K562 (cell line): ENCODE measurements at regions not wholly inside any gene's neighbourhood (a gene's known extent, or its start where the extent isn't known, plus 50 kb on each side); places are given as distances from the start of the nearest gene placed in this dataset.

Source experiments
- ATAC-seq: fragments of 200-7000 bp; cut with Tn5 transposase; 3 replicates; pipeline ENCODE4 v1.9.1; 2020; ENCODE audit warnings: moderate library complexity
- BruUV-seq: library from RNA; stranded (reverse); fragments of 400-500 nt; replicated peaks from 2 replicates; lab custom pipeline; 2021; lab: Mats Ljungman, UMichigan
- CTCF ChIA-PET: fragments of 300-600 bp; formaldehyde crosslinking; extraction: SDS; loops from one replicate; lab custom pipeline; 2021; ENCODE audit warnings: low intra/inter-chr PET ratio; lab: Yijun Ruan, JAX
- POLR2A ChIA-PET: fragments of 300-600, 350-650 bp; sonication (Branson Sonifier 250); formaldehyde crosslinking; extraction: SDS; loops from one replicate; lab custom pipeline; 2021; ENCODE audit warnings: antibody characterized with exemption, inconsistent platforms; lab: Yijun Ruan, JAX
- DNase-seq, 4 experiments: peaks; one replicate each; pipeline versions ENCODE4 v3.0.0 to v3.0.0-alpha.2; 2011 to 2018; ENCODE audit warnings: low spot score in 3 of 4, mixed read lengths in 3 of 4; ENCODE audit errors: extremely low read depth in 1 of 4
- FAIRE-seq: peaks from 2 replicates; lab custom pipeline; 2011; peaks lifted over from hg19 to GRCh38; lab: Jason Lieb, UNC
- H2AFZ ChIP-seq: 2 replicates; pipeline ENCODE4 v1.6.0; 2011; ENCODE audit warnings: low read depth, low read length, control low read depth, inconsistent platforms
- H3K27ac ChIP-seq: fragments of 200-600 bp; 3 replicates; pipeline ENCODE4 v1.8.0; 2011; ENCODE audit warnings: low read depth, mild to moderate bottlenecking, control low read depth, inconsistent platforms, low read length, moderate library complexity, mixed read lengths; ENCODE audit errors: extremely low read depth
- H3K27me3 ChIP-seq, 2 experiments: fragments of 300-600 bp in 1 of 2; 2 replicates in 1 of 2; 3 replicates in 1 of 2; pipeline versions ENCODE4 v1.6.0 to v1.8.0; 2011; ENCODE audit warnings: inconsistent platforms in 2 of 2, low read length in 2 of 2, mild to moderate bottlenecking in 1 of 2, mixed read lengths in 1 of 2, moderate library complexity in 1 of 2; ENCODE audit not compliant: control insufficient read depth in 2 of 2, insufficient read depth in 2 of 2
- H3K36me3 ChIP-seq: fragments of 300-600 bp; 3 replicates; pipeline ENCODE4 v1.8.0; 2011; ENCODE audit warnings: mild to moderate bottlenecking, low read length, inconsistent platforms; ENCODE audit not compliant: control insufficient read depth, insufficient read depth
- H3K4me1 ChIP-seq, 2 experiments: fragments of 200-600 bp in 1 of 2; replicated peaks in 1 of 2; 2 replicates in 1 of 2; 3 replicates in 1 of 2; pipeline versions ENCODE4 v1.5.1 to v1.8.0; 2011; ENCODE audit warnings: inconsistent platforms in 2 of 2, low read length in 2 of 2, mild to moderate bottlenecking in 1 of 2, mixed read lengths in 1 of 2, moderate library complexity in 1 of 2; ENCODE audit not compliant: control insufficient read depth in 2 of 2, insufficient read depth in 2 of 2
- H3K4me2 ChIP-seq: 2 replicates; pipeline ENCODE4 v1.6.1; 2011; ENCODE audit warnings: low read length, control low read depth, inconsistent platforms, mixed read lengths; ENCODE audit not compliant: insufficient read depth
- H3K4me3 ChIP-seq: fragments of 200-600 bp; sonication (generic), shearing (Covaris generic); 2 replicates; pipeline ENCODE4 v1.5.1; 2016; ENCODE audit warnings: control low read depth, inconsistent platforms
- H3K79me2 ChIP-seq: fragments of 200-600 bp; 3 replicates; pipeline ENCODE4 v1.8.0; 2011; ENCODE audit warnings: low read length, inconsistent platforms; ENCODE audit not compliant: control insufficient read depth, insufficient read depth
- H3K9ac ChIP-seq, 2 experiments: 2 replicates each; pipeline versions ENCODE4 v1.6.0 to v1.6.1; 2011; ENCODE audit warnings: low read depth in 2 of 2, low read length in 2 of 2, control low read depth in 1 of 2, inconsistent platforms in 1 of 2, mild to moderate bottlenecking in 1 of 2, mixed read lengths in 1 of 2; ENCODE audit not compliant: insufficient read depth in 1 of 2
- H3K9me1 ChIP-seq: one replicate; pipeline ENCODE4 v1.6.0; 2011; ENCODE audit warnings: inconsistent platforms, mild to moderate bottlenecking, low read length, moderate library complexity; ENCODE audit not compliant: control insufficient read depth, insufficient read depth
- H3K9me3 ChIP-seq: replicated peaks from 2 replicates; pipeline ENCODE4 v1.5.1; 2011; ENCODE audit warnings: low read depth, low read length, inconsistent platforms; ENCODE audit not compliant: control insufficient read depth, insufficient read depth
- H4K20me1 ChIP-seq: replicated peaks from 2 replicates; pipeline ENCODE4 v1.6.1; 2011; ENCODE audit warnings: low read length, inconsistent platforms, mixed read lengths; ENCODE audit not compliant: control insufficient read depth, insufficient read depth
- SRSF9 ChIP-seq: fragments of 200-400 bp; formaldehyde crosslinking; IDR thresholded peaks from 2 replicates; pipeline ENCODE4 v1.6.1; 2017; ENCODE audit warnings: low read depth, low read length, borderline replicate concordance
- YBX1 ChIP-seq: fragments of 450-650 bp; IDR thresholded peaks from 2 replicates; pipeline ENCODE4 v1.7.1; 2016; ENCODE audit warnings: mild to moderate bottlenecking
- ZFP36 ChIP-seq: fragments of 150-350 bp; IDR thresholded peaks from 2 replicates; pipeline ENCODE4 v1.6.1; 2018; ENCODE audit warnings: low read length, low read depth; ENCODE audit not compliant: partially characterized antibody
- ZNF766 ChIP-seq: fragments of 200-800 bp; sonication (Bioruptor generic); conservative IDR thresholded peaks from 2 replicates; pipeline ENCODE4 v1.6.1; 2016; ENCODE audit warnings: missing genetic modification characterization, missing compliant biosample characterization
- WGBS: fragments of 100-300 bp; shearing (Covaris generic); methylation state at CpG from one replicate; pipeline ENCODE4 v1.1.6; 2016; ENCODE audit warnings: low coverage, mixed read lengths; ENCODE audit not compliant: insufficient coverage; ENCODE audit errors: missing lambda C conversion rate; 5-methylcytosine and 5-hydroxymethylcytosine counted together
- in situ Hi-C: fragments of 300-500 bp; cut with MboI; formaldehyde crosslinking; loops from 4 replicates; pipeline ENCODE4 v1.15.0; 2018; ENCODE audit warnings: inconsistent platforms, mixed read lengths
- intact Hi-C: fragments of 100-400 bp; cut with micrococcal nuclease; formaldehyde crosslinking; loops from 2 replicates; pipeline ENCODE4 v1.14.2; 2022
- TF ChIP-seq, protein P1 (sequence below): fragments of 200-400 bp; formaldehyde crosslinking; IDR thresholded peaks from 2 replicates; pipeline ENCODE4 v1.6.1; 2017; ENCODE audit warnings: mild to moderate bottlenecking, low read depth, low read length, moderate library complexity
- TF ChIP-seq, protein P2 (sequence below), 2 experiments: fragments of 450-650 bp; IDR thresholded peaks; 2 replicates each; pipeline ENCODE4 v1.6.1; 2016; ENCODE audit warnings: mild to moderate bottlenecking in 2 of 2, borderline replicate concordance in 1 of 2, low read depth in 1 of 2, moderate library complexity in 1 of 2

DNA sequence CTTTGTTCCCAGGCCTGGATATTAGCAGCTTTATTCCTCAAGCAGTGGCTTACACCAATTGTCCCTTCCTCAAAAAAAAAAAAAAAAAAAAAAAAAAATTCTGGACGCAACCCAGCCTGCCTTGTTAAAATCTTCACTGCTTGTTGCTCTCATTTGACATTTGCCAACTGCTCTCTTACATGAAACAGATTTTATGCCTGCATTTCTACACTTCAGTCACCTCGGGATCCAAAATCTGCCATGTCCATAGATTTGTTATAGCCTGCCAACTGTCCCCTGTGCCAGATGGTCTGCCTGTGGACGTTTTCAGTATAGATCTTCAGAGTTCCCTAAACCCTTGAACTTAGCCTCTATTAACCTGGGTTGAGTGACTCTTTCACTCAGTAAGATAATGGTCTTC lies 651.5 kb downstream of the FSCB start (continued):
- TF ChIP-seq, protein P1, sequence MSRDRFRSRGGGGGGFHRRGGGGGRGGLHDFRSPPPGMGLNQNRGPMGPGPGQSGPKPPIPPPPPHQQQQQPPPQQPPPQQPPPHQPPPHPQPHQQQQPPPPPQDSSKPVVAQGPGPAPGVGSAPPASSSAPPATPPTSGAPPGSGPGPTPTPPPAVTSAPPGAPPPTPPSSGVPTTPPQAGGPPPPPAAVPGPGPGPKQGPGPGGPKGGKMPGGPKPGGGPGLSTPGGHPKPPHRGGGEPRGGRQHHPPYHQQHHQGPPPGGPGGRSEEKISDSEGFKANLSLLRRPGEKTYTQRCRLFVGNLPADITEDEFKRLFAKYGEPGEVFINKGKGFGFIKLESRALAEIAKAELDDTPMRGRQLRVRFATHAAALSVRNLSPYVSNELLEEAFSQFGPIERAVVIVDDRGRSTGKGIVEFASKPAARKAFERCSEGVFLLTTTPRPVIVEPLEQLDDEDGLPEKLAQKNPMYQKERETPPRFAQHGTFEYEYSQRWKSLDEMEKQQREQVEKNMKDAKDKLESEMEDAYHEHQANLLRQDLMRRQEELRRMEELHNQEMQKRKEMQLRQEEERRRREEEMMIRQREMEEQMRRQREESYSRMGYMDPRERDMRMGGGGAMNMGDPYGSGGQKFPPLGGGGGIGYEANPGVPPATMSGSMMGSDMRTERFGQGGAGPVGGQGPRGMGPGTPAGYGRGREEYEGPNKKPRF, result no peak
- TF ChIP-seq SRSF9, result no peak
- TF ChIP-seq, all 486 proteins: peak for 0

DNA sequence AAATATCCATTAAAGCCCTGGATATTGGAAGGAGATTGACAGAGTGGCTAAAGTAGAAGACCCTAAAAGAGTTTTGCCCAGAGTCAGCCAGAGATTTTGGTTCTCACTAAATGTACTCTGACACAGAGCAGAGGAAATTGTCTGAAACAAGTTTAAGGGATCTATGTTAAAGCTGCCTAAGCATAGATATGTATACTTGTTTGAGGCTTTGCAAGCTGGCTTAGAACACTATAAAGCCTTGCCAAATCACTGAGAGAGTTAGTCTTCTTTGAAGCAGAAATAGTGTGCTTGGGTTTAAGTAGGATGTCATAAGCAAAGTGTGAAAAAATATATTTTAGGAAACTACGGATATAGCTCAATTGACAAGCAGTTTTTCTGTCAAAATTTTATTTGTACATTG lies 653.5 kb downstream of the FSCB start:
- no TSS peak for BruUV-seq
- DNase-seq (no peak), ATAC-seq (no peak)
- Histone ChIP-seq H3K4me1 (no peaks in the 10 kb centered on the region), H3K4me2 (no peak overlapping the region), H3K9ac (no peak overlapping the region), H2AFZ (no peak overlapping the region), H3K9me3 (no peaks in the 10 kb centered on the region)
- POLR2A ChIA-PET, result no interaction called here
- intact Hi-C loops, result no loop called here
- WGBS, result 0% methylated on average over 1 of the region's 1 CpG
- TF ChIP-seq YBX1 (no peak), ZFP36 (no peak), ZNF766 (CRISPR knock-in tag) (no peak)
- TF ChIP-seq, protein P2, sequence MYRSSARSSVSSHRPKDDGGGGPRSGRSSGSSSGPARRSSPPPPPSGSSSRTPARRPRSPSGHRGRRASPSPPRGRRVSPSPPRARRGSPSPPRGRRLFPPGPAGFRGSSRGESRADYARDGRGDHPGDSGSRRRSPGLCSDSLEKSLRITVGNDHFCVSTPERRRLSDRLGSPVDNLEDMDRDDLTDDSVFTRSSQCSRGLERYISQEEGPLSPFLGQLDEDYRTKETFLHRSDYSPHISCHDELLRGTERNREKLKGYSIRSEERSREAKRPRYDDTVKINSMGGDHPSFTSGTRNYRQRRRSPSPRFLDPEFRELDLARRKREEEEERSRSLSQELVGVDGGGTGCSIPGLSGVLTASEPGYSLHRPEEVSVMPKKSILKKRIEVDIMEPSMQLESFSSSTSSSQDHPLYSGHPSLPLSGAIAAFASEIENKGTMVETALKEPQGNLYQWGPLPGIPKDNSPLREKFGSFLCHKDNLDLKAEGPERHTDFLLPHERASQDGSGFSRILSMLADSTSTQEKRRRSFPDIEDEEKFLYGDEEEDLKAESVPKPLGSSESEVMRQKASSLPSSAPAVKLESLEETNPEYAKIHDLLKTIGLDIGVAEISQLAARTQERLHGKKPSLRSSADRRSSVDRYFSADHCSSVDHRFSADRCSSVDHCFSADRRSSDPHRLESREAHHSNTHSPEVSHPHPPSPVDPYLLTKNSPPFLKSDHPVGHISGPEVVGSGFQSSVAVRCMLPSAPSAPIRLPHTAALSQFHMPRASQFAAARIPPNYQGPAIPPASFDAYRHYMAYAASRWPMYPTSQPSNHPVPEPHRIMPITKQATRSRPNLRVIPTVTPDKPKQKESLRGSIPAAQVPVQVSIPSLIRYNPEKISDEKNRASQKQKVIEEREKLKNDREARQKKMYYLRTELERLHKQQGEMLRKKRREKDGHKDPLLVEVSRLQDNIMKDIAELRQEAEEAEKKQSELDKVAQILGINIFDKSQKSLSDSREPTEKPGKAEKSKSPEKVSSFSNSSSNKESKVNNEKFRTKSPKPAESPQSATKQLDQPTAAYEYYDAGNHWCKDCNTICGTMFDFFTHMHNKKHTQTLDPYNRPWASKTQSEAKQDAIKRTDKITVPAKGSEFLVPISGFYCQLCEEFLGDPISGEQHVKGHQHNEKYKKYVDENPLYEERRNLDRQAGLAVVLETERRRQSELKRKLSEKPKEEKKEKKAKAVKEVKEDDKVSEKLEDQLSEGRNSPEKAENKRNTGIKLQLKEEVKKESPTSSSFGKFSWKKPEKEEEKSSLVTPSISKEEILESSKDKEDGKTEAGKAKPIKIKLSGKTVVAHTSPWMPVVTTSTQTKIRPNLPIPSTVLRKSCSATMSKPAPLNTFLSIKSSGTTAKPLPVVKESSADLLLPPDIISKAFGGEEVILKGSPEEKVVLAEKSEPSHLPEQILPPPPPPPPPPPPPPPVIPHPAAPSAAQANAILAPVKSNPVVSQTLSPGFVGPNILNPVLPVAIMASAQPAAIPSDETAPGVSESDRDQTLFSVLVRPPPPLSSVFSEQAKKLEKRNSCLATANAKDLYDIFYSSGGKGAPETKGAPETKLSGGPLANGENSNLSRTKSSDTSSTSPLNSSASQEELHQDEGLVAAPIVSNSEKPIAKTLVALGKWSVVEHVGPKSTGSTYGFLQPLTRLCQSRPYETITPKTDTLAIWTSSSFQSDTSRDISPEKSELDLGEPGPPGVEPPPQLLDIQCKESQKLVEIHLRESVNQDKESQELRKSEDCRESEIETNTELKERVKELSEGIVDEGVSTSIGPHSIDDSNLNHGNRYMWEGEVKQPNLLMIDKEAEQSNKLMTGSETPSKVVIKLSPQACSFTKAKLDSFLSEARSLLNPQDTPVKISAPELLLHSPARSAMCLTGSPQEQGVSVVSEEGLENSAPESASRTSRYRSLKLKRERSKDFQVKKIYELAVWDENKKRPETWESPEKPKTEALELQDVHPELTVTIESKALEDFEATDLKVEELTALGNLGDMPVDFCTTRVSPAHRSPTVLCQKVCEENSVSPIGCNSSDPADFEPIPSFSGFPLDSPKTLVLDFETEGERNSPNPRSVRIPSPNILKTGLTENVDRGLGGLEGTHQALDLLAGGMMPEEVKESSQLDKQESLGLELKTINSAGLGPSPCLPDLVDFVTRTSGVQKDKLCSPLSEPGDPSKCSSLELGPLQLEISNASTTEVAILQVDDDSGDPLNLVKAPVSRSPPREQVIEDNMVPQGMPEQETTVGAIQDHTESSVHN (IDR thresholded peaks at IDR 0.05; ENCODE audit: borderline replicate concordance in 1 of 2, low read depth in 1 of 2), result no peak
- TF ChIP-seq, all 486 proteins: peak for 0
- no peaks in the 10 kb centered on the region for H3K79me2 ChIP-seq
- in situ Hi-C loops, result no loop called here
- no peaks in the 10 kb centered on the region for H4K20me1 ChIP-seq
- FAIRE-seq, result no peak
- no peaks in the 10 kb centered on the region for H3K27me3 ChIP-seq
- CTCF ChIA-PET, result no interaction called here
- no peaks in the 10 kb centered on the region for H3K36me3 ChIP-seq
- no peaks in the 10 kb centered on the region for H3K9me1 ChIP-seq
- H3K4me3 ChIP-seq, result no peak overlapping the region
- no peak overlapping the region for H3K27ac ChIP-seq
